Hippocampal formation (tissue), 2 donors: ENCODE measurements at regions not wholly inside any gene's neighbourhood (a gene's known extent, or its start where the extent isn't known, plus 50 kb on each side); places are given as distances from the start of the nearest gene placed in this dataset.

Source experiments
- DNase-seq, 2 donors: peaks; one replicate each; lab custom pipeline; 2025; lab: John Stamatoyannopoulos, UW

- no peak for DNase-seq
Measured at GRCh38 chr2:57881998-57882888, 164.4 kb upstream of the VRK2 start.

- peak in 1 of 2 donors; percentile 8 for DNase-seq
Measured at GRCh38 chr2:57882895-57883515, 163.6 kb upstream of the VRK2 start.

GRCh38 chr2:57884281-57884680 lies 162.3 kb upstream of the VRK2 start:
- DNase-seq = no peak

- peak in 1 of 2 donors; percentile 53 for DNase-seq
Measured at GRCh38 chr2:57885742-57886141, 160.9 kb upstream of the VRK2 start.

- DNase-seq = no peak
Measured at GRCh38 chr2:57886161-57886786, 160.3 kb upstream of the VRK2 start.

- no peak for DNase-seq
Measured at GRCh38 chr2:57888463-57888862, 158.1 kb upstream of the VRK2 start.

- no peak for DNase-seq
Measured at GRCh38 chr2:57890464-57890863, 156.1 kb upstream of the VRK2 start.

- DNase-seq = no peak
Measured at GRCh38 chr2:57891086-57891712, 155.4 kb upstream of the VRK2 start.

- no peak for DNase-seq
Measured at GRCh38 chr2:57892920-57893319, 153.7 kb upstream of the VRK2 start.

GRCh38 chr2:57893347-57893746 lies 153.3 kb upstream of the VRK2 start:
- DNase-seq = no peak

- no peak for DNase-seq
Measured at GRCh38 chr2:57893786-57894185, 152.8 kb upstream of the VRK2 start.

- no peak for DNase-seq
Measured at GRCh38 chr2:57894381-57894780, 152.2 kb upstream of the VRK2 start.

GRCh38 chr2:57897920-57898319 lies 148.7 kb upstream of the VRK2 start:
- no peak for DNase-seq

GRCh38 chr2:57899898-57900297 lies 146.7 kb upstream of the VRK2 start:
- DNase-seq = no peak

GRCh38 chr2:57902578-57902977 lies 144.0 kb upstream of the VRK2 start:
- no peak for DNase-seq

GRCh38 chr2:57906152-57906732 lies 140.4 kb upstream of the VRK2 start:
- peak in 1 of 2 donors; percentile 92 for DNase-seq

GRCh38 chr2:57907411-57907810 lies 139.2 kb upstream of the VRK2 start:
- peak in 1 of 2 donors; percentile 86 for DNase-seq

- no peak for DNase-seq
Measured at GRCh38 chr2:57908736-57909161, 137.9 kb upstream of the VRK2 start.

GRCh38 chr2:57918126-57918525 lies 128.5 kb upstream of the VRK2 start:
- no peak for DNase-seq

- no peak for DNase-seq
Measured at GRCh38 chr2:57920342-57920939, 126.2 kb upstream of the VRK2 start.

GRCh38 chr2:57934659-57935058 lies 111.9 kb upstream of the VRK2 start:
- no peak for DNase-seq

GRCh38 chr2:57936216-57936615 lies 110.4 kb upstream of the VRK2 start:
- no peak for DNase-seq
